HCT116 (cell line): ENCODE measurements at regions not wholly inside any gene's neighbourhood (a gene's known extent, or its start where the extent isn't known, plus 50 kb on each side); places are given as distances from the start of the nearest gene placed in this dataset.

ENCODE experiments used
- POLR2A ChIP-seq: IDR thresholded peaks from 2 replicates; pipeline ENCODE4 v1.7.0; 2011; ENCODE audit warnings: borderline replicate concordance; ENCODE audit not compliant: insufficient read depth, insufficient read length; ENCODE audit errors: extremely low read depth
- YY1 ChIP-seq: IDR thresholded peaks from 2 replicates; pipeline ENCODE4 v1.6.1; 2011; ENCODE audit warnings: low read length, low read depth, moderate library complexity, mild to moderate bottlenecking; ENCODE audit not compliant: insufficient replicate concordance; ENCODE audit errors: extremely low read depth
- ZBTB33 ChIP-seq: IDR thresholded peaks from 2 replicates; pipeline ENCODE4 v1.6.1; 2011; ENCODE audit warnings: mild to moderate bottlenecking, low read length, moderate library complexity; ENCODE audit not compliant: insufficient replicate concordance; ENCODE audit errors: extremely low read depth
- TF ChIP-seq, protein P1 (sequence below), 3 experiments: fragments of 200-600 bp in 1 of 3; sonication (generic) in 1 of 3; IDR thresholded peaks in 2 of 3; conservative IDR thresholded peaks in 1 of 3; 2 replicates each; pipeline ENCODE4 v1.5.1; 2012 to 2017; ENCODE audit warnings: low read depth in 2 of 3, low read length in 2 of 3, antibody characterized with exemption in 1 of 3, borderline replicate concordance in 1 of 3, control low read depth in 1 of 3, mild to moderate bottlenecking in 1 of 3, mixed read lengths in 1 of 3, mixed run types in 1 of 3, moderate library complexity in 1 of 3; ENCODE audit not compliant: insufficient read depth in 1 of 3

- no peak for TF ChIP-seq YY1
- no peak for TF ChIP-seq ZBTB33
- no peak for TF ChIP-seq POLR2A
- TF ChIP-seq, protein P1, sequence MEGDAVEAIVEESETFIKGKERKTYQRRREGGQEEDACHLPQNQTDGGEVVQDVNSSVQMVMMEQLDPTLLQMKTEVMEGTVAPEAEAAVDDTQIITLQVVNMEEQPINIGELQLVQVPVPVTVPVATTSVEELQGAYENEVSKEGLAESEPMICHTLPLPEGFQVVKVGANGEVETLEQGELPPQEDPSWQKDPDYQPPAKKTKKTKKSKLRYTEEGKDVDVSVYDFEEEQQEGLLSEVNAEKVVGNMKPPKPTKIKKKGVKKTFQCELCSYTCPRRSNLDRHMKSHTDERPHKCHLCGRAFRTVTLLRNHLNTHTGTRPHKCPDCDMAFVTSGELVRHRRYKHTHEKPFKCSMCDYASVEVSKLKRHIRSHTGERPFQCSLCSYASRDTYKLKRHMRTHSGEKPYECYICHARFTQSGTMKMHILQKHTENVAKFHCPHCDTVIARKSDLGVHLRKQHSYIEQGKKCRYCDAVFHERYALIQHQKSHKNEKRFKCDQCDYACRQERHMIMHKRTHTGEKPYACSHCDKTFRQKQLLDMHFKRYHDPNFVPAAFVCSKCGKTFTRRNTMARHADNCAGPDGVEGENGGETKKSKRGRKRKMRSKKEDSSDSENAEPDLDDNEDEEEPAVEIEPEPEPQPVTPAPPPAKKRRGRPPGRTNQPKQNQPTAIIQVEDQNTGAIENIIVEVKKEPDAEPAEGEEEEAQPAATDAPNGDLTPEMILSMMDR (IDR thresholded peaks at IDR 0.05 in 2 of 3, conservative IDR thresholded peaks at IDR 0.05 in 1 of 3; ENCODE audit: borderline replicate concordance in 1 of 3, insufficient read depth in 1 of 3, low read depth in 2 of 3, low read length in 2 of 3), result no peak
These were observed 87.3 kb upstream of the BAIAP2L1 start for GRCh38 chr7:98488167-98488566.
